HEK293 (cell line): ENCODE measurements at regions not wholly inside any gene's neighbourhood (a gene's known extent, or its start where the extent isn't known, plus 50 kb on each side); places are given as distances from the start of the nearest gene placed in this dataset.

Source experiments
- CTCF ChIA-PET: fragments of 350-600 bp; formaldehyde crosslinking; extraction: SDS; loops from one replicate; lab custom pipeline; 2021; ENCODE audit warnings: antibody characterized with exemption; lab: Yijun Ruan, JAX
- POLR2A ChIA-PET: fragments of 300-600 bp; formaldehyde crosslinking; extraction: SDS; loops from one replicate; lab custom pipeline; 2020; ENCODE audit warnings: antibody characterized with exemption, inconsistent platforms; lab: Yijun Ruan, JAX
- H3K27ac ChIP-seq: fragments of 200-500 bp; sonication (Bioruptor generic); 2 replicates; pipeline ENCODE4 v1.5.1; 2014; ENCODE audit warnings: low read depth, low read length, control low read depth, inconsistent platforms; ENCODE audit errors: extremely low read depth
- H3K36me3 ChIP-seq, 2 experiments: fragments of 200-500 bp in 1 of 2; sonication (Bioruptor generic) in 1 of 2; 1 replicate in 1 of 2; 2 replicates in 1 of 2; pipeline ENCODE4 v1.5.1; 2014 to 2017; ENCODE audit warnings: inconsistent platforms in 2 of 2, low read length in 2 of 2; ENCODE audit not compliant: control insufficient read depth in 2 of 2, insufficient read depth in 1 of 2
- H3K4me1 ChIP-seq: fragments of 200-500 bp; sonication (Bioruptor generic); 2 replicates; pipeline ENCODE4 v1.5.1; 2014; ENCODE audit warnings: mild to moderate bottlenecking, low read length, inconsistent platforms; ENCODE audit not compliant: control insufficient read depth, insufficient read depth
- H3K4me3 ChIP-seq: 2 replicates; pipeline ENCODE4 v1.5.1; 2011; ENCODE audit warnings: low read depth, mild to moderate bottlenecking, control low read depth, low read length, moderate library complexity
- H3K9me3 ChIP-seq: fragments of 200-500 bp; sonication (Bioruptor generic); 2 replicates; pipeline ENCODE4 v1.5.1; 2014; ENCODE audit warnings: low read depth, low read length, inconsistent platforms; ENCODE audit not compliant: control insufficient read depth, insufficient read depth
- CTCF ChIP-seq: fragments of 450-650 bp; formaldehyde crosslinking; IDR thresholded peaks from 2 replicates; pipeline ENCODE4 v1.5.1; 2016; ENCODE audit warnings: missing biosample characterization, missing genetic modification characterization
- HOXA7 ChIP-seq: sonication (generic); formaldehyde crosslinking; IDR thresholded peaks from 2 replicates; pipeline ENCODE4 v1.8.1; 2022; ENCODE audit warnings: missing genetic modification reagents, borderline replicate concordance
- MZF1 ChIP-seq: fragments of 450-650 bp; formaldehyde crosslinking; IDR thresholded peaks from 2 replicates; pipeline ENCODE4 v1.5.1; 2017; ENCODE audit warnings: missing biosample characterization, missing genetic modification characterization, borderline replicate concordance
- PRDM1 ChIP-seq: fragments of 450-650 bp; formaldehyde crosslinking; IDR thresholded peaks from 2 replicates; pipeline ENCODE4; 2016; ENCODE audit warnings: missing biosample characterization, missing genetic modification characterization
- REPIN1 ChIP-seq: fragments of 450-650 bp; formaldehyde crosslinking; IDR thresholded peaks from 2 replicates; pipeline ENCODE4 v1.5.1; 2017; ENCODE audit warnings: missing biosample characterization, missing genetic modification characterization, low read depth
- SCRT2 ChIP-seq: fragments of 450-650 bp; formaldehyde crosslinking; IDR thresholded peaks from 2 replicates; pipeline ENCODE4 v1.5.1; 2016; ENCODE audit warnings: missing biosample characterization, missing genetic modification characterization
- ZBTB21 ChIP-seq: fragments of 450-650 bp; formaldehyde crosslinking; IDR thresholded peaks from 2 replicates; pipeline ENCODE4 v1.5.1; 2017; ENCODE audit warnings: missing biosample characterization, missing genetic modification characterization
- ZBTB48 ChIP-seq: fragments of 450-650 bp; formaldehyde crosslinking; IDR thresholded peaks from 2 replicates; pipeline ENCODE4 v1.5.1; 2016; ENCODE audit warnings: missing biosample characterization, missing genetic modification characterization
- ZFP3 ChIP-seq: fragments of 450-650 bp; formaldehyde crosslinking; IDR thresholded peaks from 2 replicates; pipeline ENCODE4 v1.5.1; 2016; ENCODE audit warnings: low read depth, missing biosample characterization, missing genetic modification characterization
- ZFP41 ChIP-seq: fragments of 450-650 bp; formaldehyde crosslinking; IDR thresholded peaks from 2 replicates; pipeline ENCODE4 v1.5.1; 2016; ENCODE audit warnings: missing biosample characterization, missing genetic modification characterization, borderline replicate concordance
- ZNF10 ChIP-seq: fragments of 450-650 bp; formaldehyde crosslinking; IDR thresholded peaks from 2 replicates; pipeline ENCODE4 v1.5.1; 2017; ENCODE audit warnings: missing biosample characterization, missing genetic modification characterization
- ZNF114 ChIP-seq: fragments of 450-650 bp; formaldehyde crosslinking; IDR thresholded peaks from 2 replicates; pipeline ENCODE4 v1.5.0; 2017; ENCODE audit warnings: missing biosample characterization, missing genetic modification characterization
- ZNF121 ChIP-seq: fragments of 450-650 bp; formaldehyde crosslinking; IDR thresholded peaks from 2 replicates; pipeline ENCODE4 v1.5.1; 2016; ENCODE audit warnings: missing biosample characterization, missing genetic modification characterization
- ZNF146 ChIP-seq: fragments of 450-650 bp; formaldehyde crosslinking; IDR thresholded peaks from 2 replicates; pipeline ENCODE4 v1.5.1; 2016; ENCODE audit warnings: missing biosample characterization, missing genetic modification characterization
- ZNF214 ChIP-seq: fragments of 450-650 bp; formaldehyde crosslinking; IDR thresholded peaks from 2 replicates; pipeline ENCODE4 v1.5.1; 2017; ENCODE audit warnings: missing biosample characterization, mild to moderate bottlenecking, missing genetic modification characterization, borderline replicate concordance
- ZNF23 ChIP-seq: fragments of 450-650 bp; formaldehyde crosslinking; IDR thresholded peaks from 2 replicates; pipeline ENCODE4 v1.5.1; 2016; ENCODE audit warnings: missing biosample characterization, missing genetic modification characterization, borderline replicate concordance
- ZNF292 ChIP-seq: fragments of 450-650 bp; formaldehyde crosslinking; IDR thresholded peaks from 2 replicates; pipeline ENCODE4 v1.5.1; 2016; ENCODE audit warnings: low read depth, missing biosample characterization, missing genetic modification characterization, borderline replicate concordance
- ZNF391 ChIP-seq: fragments of 450-650 bp; formaldehyde crosslinking; IDR thresholded peaks from 2 replicates; pipeline ENCODE4 v1.5.1; 2016; ENCODE audit warnings: low read depth, missing biosample characterization, missing genetic modification characterization, borderline replicate concordance
- ZNF426 ChIP-seq: fragments of 450-650 bp; formaldehyde crosslinking; IDR thresholded peaks from 2 replicates; pipeline ENCODE4 v1.5.1; 2017; ENCODE audit warnings: missing biosample characterization, missing genetic modification characterization, mild to moderate bottlenecking, inconsistent platforms, moderate library complexity
- ZNF473 ChIP-seq: fragments of 450-650 bp; formaldehyde crosslinking; IDR thresholded peaks from 2 replicates; pipeline ENCODE4 v1.5.1; 2017; ENCODE audit warnings: missing biosample characterization, missing genetic modification characterization
- ZNF555 ChIP-seq: fragments of 450-650 bp; formaldehyde crosslinking; conservative IDR thresholded peaks from 2 replicates; pipeline ENCODE4 v1.5.1; 2017; ENCODE audit warnings: missing biosample characterization, mild to moderate bottlenecking, missing genetic modification characterization, inconsistent platforms
- ZNF561 ChIP-seq: fragments of 450-650 bp; IDR thresholded peaks from 2 replicates; pipeline ENCODE4 v1.5.1; 2018; ENCODE audit warnings: missing biosample characterization, missing genetic modification characterization, borderline replicate concordance
- ZNF596 ChIP-seq: fragments of 450-650 bp; IDR thresholded peaks from 2 replicates; pipeline ENCODE4 v1.5.0; 2018; ENCODE audit warnings: missing biosample characterization, mild to moderate bottlenecking, missing genetic modification characterization, moderate library complexity
- ZNF629 ChIP-seq: fragments of 450-650 bp; formaldehyde crosslinking; IDR thresholded peaks from 2 replicates; pipeline ENCODE4 v1.5.1; 2017; ENCODE audit warnings: missing biosample characterization, missing genetic modification characterization
- ZNF645 ChIP-seq: fragments of 450-650 bp; formaldehyde crosslinking; IDR thresholded peaks from 2 replicates; pipeline ENCODE4; 2016; ENCODE audit warnings: missing biosample characterization, missing genetic modification characterization
- ZNF654 ChIP-seq: fragments of 450-650 bp; formaldehyde crosslinking; IDR thresholded peaks from 2 replicates; pipeline ENCODE4 v1.5.1; 2016; ENCODE audit warnings: low read depth, missing biosample characterization, missing genetic modification characterization
- ZNF701 ChIP-seq: fragments of 450-650 bp; formaldehyde crosslinking; IDR thresholded peaks from 2 replicates; pipeline ENCODE4 v1.5.1; 2016; ENCODE audit warnings: missing biosample characterization, missing genetic modification characterization
- ZSCAN16 ChIP-seq: fragments of 450-650 bp; formaldehyde crosslinking; IDR thresholded peaks from 2 replicates; pipeline ENCODE4 v1.5.1; 2016; ENCODE audit warnings: missing biosample characterization, missing genetic modification characterization
- ZSCAN23 ChIP-seq: fragments of 450-650 bp; formaldehyde crosslinking; IDR thresholded peaks from 2 replicates; pipeline ENCODE4 v1.5.1; 2016; ENCODE audit warnings: missing biosample characterization, missing genetic modification characterization

GRCh38 chr12:4855121-4855924 is 54.4 kb upstream of the KCNA1 start (continued):
- TF ChIP-seq ZNF701 (tag by site-specific recombination): no peak
- TF ChIP-seq ZBTB21 (tag by site-specific recombination): no peak
- no peak for TF ChIP-seq ZNF23 (tag by site-specific recombination)
- peak; percentile 55 for TF ChIP-seq CTCF (tag by site-specific recombination)
- TF ChIP-seq SCRT2 (tag by site-specific recombination): peak; percentile 50; the same call in 1 of the 2 replicates
- no peak for TF ChIP-seq ZSCAN23 (tag by site-specific recombination)
- TF ChIP-seq HOXA7 (CRISPR knock-in tag): no peak
- no peak for TF ChIP-seq ZNF292 (tag by site-specific recombination)
- no peak for TF ChIP-seq ZNF426 (tag by site-specific recombination)
- no peak for TF ChIP-seq ZFP3
- no peak for TF ChIP-seq ZNF214 (tag by site-specific recombination)
- no peak for TF ChIP-seq ZNF629
- TF ChIP-seq ZNF645: no peak
- TF ChIP-seq ZBTB48 (tag by site-specific recombination): no peak

- CTCF ChIA-PET: interaction anchor here (0.6 to 6.6 kb wide), 30 partner anchors 9 to 1182 kb away, joined by 3 to 185 read pairs (median 8); partner anchors contain the start of gene KCNA1
- no peaks in the 10 kb centered on the region; the same call in 1 of the 2 replicates for H3K4me1 ChIP-seq
- no peaks in the 10 kb centered on the region for H3K36me3 ChIP-seq
- H3K4me3 ChIP-seq: no peak overlapping the region
- TF ChIP-seq ZNF391 (tag by site-specific recombination) (no peak), ZNF146 (tag by site-specific recombination) (no peak), ZNF473 (tag by site-specific recombination) (no peak)
- POLR2A ChIA-PET: no interaction called here
- no peaks in the 10 kb centered on the region for H3K9me3 ChIP-seq
- no peak overlapping the region for H3K27ac ChIP-seq
Measured at GRCh38 chr12:4856596-4856995, 53.1 kb upstream of the KCNA1 start.

- no peaks in the 10 kb centered on the region for H3K9me3 ChIP-seq
- POLR2A ChIA-PET: interaction anchor here (0.7 kb wide), 1 partner anchor 28 kb away, joined by 4 read pairs; no protein-coding TSS in a partner anchor
- peak overlapping the region; percentile 19; the same call in 1 of the 2 replicates for H3K4me3 ChIP-seq
- no peaks in the 10 kb centered on the region; the same call in 1 of the 2 replicates for H3K4me1 ChIP-seq
- CTCF ChIA-PET: interaction anchor here (0.6 to 6.6 kb wide), 45 partner anchors 10 to 887 kb away, joined by 3 to 185 read pairs (median 4); partner anchors contain the start of genes AKAP3, KCNA1 and NDUFA9
- H3K27ac ChIP-seq: no peak overlapping the region
- no peaks in the 10 kb centered on the region for H3K36me3 ChIP-seq
- TF ChIP-seq MZF1 (tag by site-specific recombination) (no peak), REPIN1 (tag by site-specific recombination) (no peak), ZNF596 (tag by site-specific recombination) (peak; percentile 64; the same call in 1 of the 2 replicates), ZNF561 (tag by site-specific recombination) (0 out of 2 replicates have a peak, but pooled peaks have one; percentile 51), ZNF654 (tag by site-specific recombination) (peak; percentile 83), ZNF121 (tag by site-specific recombination) (no peak), ZNF114 (tag by site-specific recombination) (no peak), ZNF10 (no peak), ZSCAN16 (tag by site-specific recombination) (no peak), ZFP41 (no peak), ZBTB48 (tag by site-specific recombination) (0 out of 2 replicates have a peak, but pooled peaks have one; percentile 41), SCRT2 (tag by site-specific recombination) (no peak), PRDM1 (tag by site-specific recombination) (peak; percentile 42; the same call in 1 of the 2 replicates), ZNF555 (tag by site-specific recombination) (no peak)
Measured at GRCh38 chr12:4857472-4858291, 52.0 kb upstream of the KCNA1 start.
